K562 (cell line): ENCODE measurements at regions not wholly inside any gene's neighbourhood (a gene's known extent, or its start where the extent isn't known, plus 50 kb on each side); places are given as distances from the start of the nearest gene placed in this dataset.

ENCODE experiments used
- ATAC-seq: fragments of 200-7000 bp; cut with Tn5 transposase; 3 replicates; pipeline ENCODE4 v1.9.1; 2020; ENCODE audit warnings: moderate library complexity
- BruUV-seq: library from RNA; stranded (reverse); fragments of 400-500 nt; replicated peaks from 2 replicates; lab custom pipeline; 2021; lab: Mats Ljungman, UMichigan
- CTCF ChIA-PET: fragments of 300-600 bp; formaldehyde crosslinking; extraction: SDS; loops from one replicate; lab custom pipeline; 2021; ENCODE audit warnings: low intra/inter-chr PET ratio; lab: Yijun Ruan, JAX
- POLR2A ChIA-PET: fragments of 300-600, 350-650 bp; sonication (Branson Sonifier 250); formaldehyde crosslinking; extraction: SDS; loops from one replicate; lab custom pipeline; 2021; ENCODE audit warnings: antibody characterized with exemption, inconsistent platforms; lab: Yijun Ruan, JAX
- DNase-seq, 4 experiments: peaks; one replicate each; pipeline versions ENCODE4 v3.0.0 to v3.0.0-alpha.2; 2011 to 2018; ENCODE audit warnings: low spot score in 3 of 4, mixed read lengths in 3 of 4; ENCODE audit errors: extremely low read depth in 1 of 4
- FAIRE-seq: peaks from 2 replicates; lab custom pipeline; 2011; peaks lifted over from hg19 to GRCh38; lab: Jason Lieb, UNC
- H2AFZ ChIP-seq: 2 replicates; pipeline ENCODE4 v1.6.0; 2011; ENCODE audit warnings: low read depth, low read length, control low read depth, inconsistent platforms
- H3K27ac ChIP-seq: fragments of 200-600 bp; 3 replicates; pipeline ENCODE4 v1.8.0; 2011; ENCODE audit warnings: low read depth, mild to moderate bottlenecking, control low read depth, inconsistent platforms, low read length, moderate library complexity, mixed read lengths; ENCODE audit errors: extremely low read depth
- H3K27me3 ChIP-seq, 2 experiments: fragments of 300-600 bp in 1 of 2; 2 replicates in 1 of 2; 3 replicates in 1 of 2; pipeline versions ENCODE4 v1.6.0 to v1.8.0; 2011; ENCODE audit warnings: inconsistent platforms in 2 of 2, low read length in 2 of 2, mild to moderate bottlenecking in 1 of 2, mixed read lengths in 1 of 2, moderate library complexity in 1 of 2; ENCODE audit not compliant: control insufficient read depth in 2 of 2, insufficient read depth in 2 of 2
- H3K36me3 ChIP-seq: fragments of 300-600 bp; 3 replicates; pipeline ENCODE4 v1.8.0; 2011; ENCODE audit warnings: mild to moderate bottlenecking, low read length, inconsistent platforms; ENCODE audit not compliant: control insufficient read depth, insufficient read depth
- H3K4me1 ChIP-seq, 2 experiments: fragments of 200-600 bp in 1 of 2; replicated peaks in 1 of 2; 2 replicates in 1 of 2; 3 replicates in 1 of 2; pipeline versions ENCODE4 v1.5.1 to v1.8.0; 2011; ENCODE audit warnings: inconsistent platforms in 2 of 2, low read length in 2 of 2, mild to moderate bottlenecking in 1 of 2, mixed read lengths in 1 of 2, moderate library complexity in 1 of 2; ENCODE audit not compliant: control insufficient read depth in 2 of 2, insufficient read depth in 2 of 2
- H3K4me2 ChIP-seq: 2 replicates; pipeline ENCODE4 v1.6.1; 2011; ENCODE audit warnings: low read length, control low read depth, inconsistent platforms, mixed read lengths; ENCODE audit not compliant: insufficient read depth
- H3K4me3 ChIP-seq: fragments of 200-600 bp; sonication (generic), shearing (Covaris generic); 2 replicates; pipeline ENCODE4 v1.5.1; 2016; ENCODE audit warnings: control low read depth, inconsistent platforms
- H3K79me2 ChIP-seq: fragments of 200-600 bp; 3 replicates; pipeline ENCODE4 v1.8.0; 2011; ENCODE audit warnings: low read length, inconsistent platforms; ENCODE audit not compliant: control insufficient read depth, insufficient read depth
- H3K9ac ChIP-seq, 2 experiments: 2 replicates each; pipeline versions ENCODE4 v1.6.0 to v1.6.1; 2011; ENCODE audit warnings: low read depth in 2 of 2, low read length in 2 of 2, control low read depth in 1 of 2, inconsistent platforms in 1 of 2, mild to moderate bottlenecking in 1 of 2, mixed read lengths in 1 of 2; ENCODE audit not compliant: insufficient read depth in 1 of 2
- H3K9me1 ChIP-seq: one replicate; pipeline ENCODE4 v1.6.0; 2011; ENCODE audit warnings: inconsistent platforms, mild to moderate bottlenecking, low read length, moderate library complexity; ENCODE audit not compliant: control insufficient read depth, insufficient read depth
- H3K9me3 ChIP-seq: replicated peaks from 2 replicates; pipeline ENCODE4 v1.5.1; 2011; ENCODE audit warnings: low read depth, low read length, inconsistent platforms; ENCODE audit not compliant: control insufficient read depth, insufficient read depth
- H4K20me1 ChIP-seq: replicated peaks from 2 replicates; pipeline ENCODE4 v1.6.1; 2011; ENCODE audit warnings: low read length, inconsistent platforms, mixed read lengths; ENCODE audit not compliant: control insufficient read depth, insufficient read depth
- ILK ChIP-seq: fragments of 450-650 bp; IDR thresholded peaks from 2 replicates; pipeline ENCODE4 v1.6.1; 2016; ENCODE audit warnings: missing genetic modification characterization, low read depth, mild to moderate bottlenecking, missing compliant biosample characterization, moderate library complexity, borderline replicate concordance
- TCF7L2 ChIP-seq: fragments of 150-350 bp; IDR thresholded peaks from 2 replicates; pipeline ENCODE4 v1.6.1; 2016; ENCODE audit warnings: low read depth, mild to moderate bottlenecking, low read length, moderate library complexity
- ZFP91 ChIP-seq: sonication (generic); formaldehyde crosslinking; IDR thresholded peaks from 2 replicates; pipeline ENCODE4 v1.8.0; 2022; ENCODE audit warnings: mild to moderate bottlenecking, missing genetic modification reagents
- ZKSCAN3 ChIP-seq: fragments of 250-450 bp; sonication (Bioruptor Pico); IDR thresholded peaks from 2 replicates; pipeline ENCODE4 v1.4.0; 2020
- ZNF212 ChIP-seq: fragments of 450-650 bp; formaldehyde crosslinking; IDR thresholded peaks from 2 replicates; pipeline ENCODE4 v1.4.0; 2020; ENCODE audit warnings: mild to moderate bottlenecking
- ZNF75A ChIP-seq: fragments of 450-650 bp; formaldehyde crosslinking; IDR thresholded peaks from 2 replicates; pipeline ENCODE4 v1.4.0; 2020; ENCODE audit warnings: mild to moderate bottlenecking
- WGBS: fragments of 100-300 bp; shearing (Covaris generic); methylation state at CpG from one replicate; pipeline ENCODE4 v1.1.6; 2016; ENCODE audit warnings: low coverage, mixed read lengths; ENCODE audit not compliant: insufficient coverage; ENCODE audit errors: missing lambda C conversion rate; 5-methylcytosine and 5-hydroxymethylcytosine counted together
- in situ Hi-C: fragments of 300-500 bp; cut with MboI; formaldehyde crosslinking; loops from 4 replicates; pipeline ENCODE4 v1.15.0; 2018; ENCODE audit warnings: inconsistent platforms, mixed read lengths
- intact Hi-C: fragments of 100-400 bp; cut with micrococcal nuclease; formaldehyde crosslinking; loops from 2 replicates; pipeline ENCODE4 v1.14.2; 2022
- TF ChIP-seq, protein P1 (sequence below): fragments of 450-650 bp; IDR thresholded peaks from 2 replicates; pipeline ENCODE4 v1.6.1; 2017; ENCODE audit warnings: mild to moderate bottlenecking, moderate library complexity

DNA sequence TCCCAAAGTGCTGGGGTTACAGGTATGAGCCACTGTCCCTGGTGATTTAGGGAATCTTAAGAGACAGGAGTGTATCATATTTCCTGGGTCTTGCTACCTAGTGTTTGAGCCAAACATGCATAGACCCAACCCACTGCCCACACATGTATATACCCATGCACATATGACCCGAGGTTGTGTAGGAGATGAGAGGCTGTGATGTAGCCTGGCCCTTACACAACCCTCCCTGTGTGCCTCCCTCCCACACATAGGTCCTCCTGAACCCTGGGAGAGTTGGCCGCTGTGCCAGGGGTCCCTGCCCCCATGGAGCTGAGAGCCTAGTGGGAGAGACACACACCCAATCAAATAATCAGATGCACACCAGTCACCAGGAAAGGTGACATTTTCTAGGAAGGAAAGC is 365.9 kb downstream of the ZNF536 start:
- H3K9me1 ChIP-seq = no peaks in the 10 kb centered on the region
- no peak overlapping the region for H2AFZ ChIP-seq
- H3K36me3 ChIP-seq = no peaks in the 10 kb centered on the region
- no TSS peak for BruUV-seq
- peaks cover 5% of the 10 kb centered on the region; the same call in 1 of the 2 replicates for H4K20me1 ChIP-seq
- peaks cover 9 to 17% of the 10 kb centered on the region in 2 experiments; a peak in 3 of 5 replicates for H3K27me3 ChIP-seq
- H3K27ac ChIP-seq = no peak overlapping the region
- POLR2A ChIA-PET = interaction anchor here (1.1 kb wide), 1 partner anchor 8 kb away, joined by 3 read pairs; no protein-coding TSS in a partner anchor
- H3K4me1 ChIP-seq = no peaks in the 10 kb centered on the region
- DNase-seq (no peak), FAIRE-seq (no peak), ATAC-seq (no peak)
- intact Hi-C loops (no loop called here), in situ Hi-C loops (no loop called here)
- TF ChIP-seq ZNF75A = no peak
- TF ChIP-seq TCF7L2 = no peak
- no peak overlapping the region for H3K9ac ChIP-seq
- no peak overlapping the region for H3K4me2 ChIP-seq
- 0% methylated on average over 2 of the region's 2 CpGs for WGBS
- H3K9me3 ChIP-seq = no peaks in the 10 kb centered on the region
- H3K4me3 ChIP-seq = no peak overlapping the region
- H3K79me2 ChIP-seq = no peaks in the 10 kb centered on the region
- CTCF ChIA-PET = no interaction called here

DNA sequence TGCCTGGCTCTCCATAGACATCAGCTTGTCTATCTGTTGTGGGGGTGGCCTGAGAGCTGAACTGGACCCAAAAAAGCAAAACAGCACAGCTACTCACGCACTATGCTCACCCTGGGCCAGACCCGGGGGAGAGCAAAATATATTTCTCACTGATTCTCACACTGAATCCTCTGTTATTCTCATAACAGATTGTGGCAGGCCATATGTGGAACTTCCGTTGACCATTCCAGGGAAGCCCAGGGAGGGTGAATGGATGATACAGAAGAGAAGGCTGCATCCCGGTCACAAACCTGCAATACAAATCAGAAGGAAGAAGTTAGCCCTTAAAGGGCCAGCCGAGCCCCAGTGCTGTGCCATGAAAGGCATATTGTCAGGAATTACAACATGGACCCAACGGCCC is 362.5 kb downstream of the ZNF536 start:
- POLR2A ChIA-PET = interaction anchor here (0.6 kb wide), 1 partner anchor 1305 kb away, joined by 3 read pairs; no protein-coding TSS in a partner anchor
- Histone ChIP-seq H3K27ac (no peak overlapping the region), H3K9ac (no peak overlapping the region), H3K4me1 (no peaks in the 10 kb centered on the region), H2AFZ (no peak overlapping the region), H4K20me1 (peaks cover 1% of the 10 kb centered on the region; the same call in 1 of the 2 replicates), H3K27me3 (no peaks in the 10 kb centered on the region; a peak in 1 of 5 replicates), H3K9me3 (no peaks in the 10 kb centered on the region), H3K4me3 (no peak overlapping the region), H3K79me2 (no peaks in the 10 kb centered on the region), H3K9me1 (no peaks in the 10 kb centered on the region), H3K36me3 (no peaks in the 10 kb centered on the region), H3K4me2 (no peak overlapping the region)
- CTCF ChIA-PET = no interaction called here
- intact Hi-C loops = no loop called here
- no TSS peak for BruUV-seq
- DNase-seq (no peak), ATAC-seq (no peak), FAIRE-seq (no peak)
- no peak for TF ChIP-seq ILK (tag)
- TF ChIP-seq ZFP91 (CRISPR knock-in tag) = no peak
- no peak for TF ChIP-seq ZNF212 (CRISPR knock-in tag)
- TF ChIP-seq, protein P1, sequence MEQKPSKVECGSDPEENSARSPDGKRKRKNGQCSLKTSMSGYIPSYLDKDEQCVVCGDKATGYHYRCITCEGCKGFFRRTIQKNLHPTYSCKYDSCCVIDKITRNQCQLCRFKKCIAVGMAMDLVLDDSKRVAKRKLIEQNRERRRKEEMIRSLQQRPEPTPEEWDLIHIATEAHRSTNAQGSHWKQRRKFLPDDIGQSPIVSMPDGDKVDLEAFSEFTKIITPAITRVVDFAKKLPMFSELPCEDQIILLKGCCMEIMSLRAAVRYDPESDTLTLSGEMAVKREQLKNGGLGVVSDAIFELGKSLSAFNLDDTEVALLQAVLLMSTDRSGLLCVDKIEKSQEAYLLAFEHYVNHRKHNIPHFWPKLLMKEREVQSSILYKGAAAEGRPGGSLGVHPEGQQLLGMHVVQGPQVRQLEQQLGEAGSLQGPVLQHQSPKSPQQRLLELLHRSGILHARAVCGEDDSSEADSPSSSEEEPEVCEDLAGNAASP = no peak
- no peak for TF ChIP-seq ZKSCAN3 (CRISPR knock-in tag)
- 0% methylated on average over 6 of the region's 6 CpGs for WGBS
- in situ Hi-C loops = no loop called here
